ENCODE measurements at regions not wholly inside any gene's neighbourhood (a gene's known extent, or its start where the extent isn't known, plus 50 kb on each side); places are given as distances from the start of the nearest gene placed in this dataset.

- Histone ChIP-seq H3K56ac (replicated peaks; ENCODE audit: insufficient read length, low read depth, low read length) (no peak overlapping the region), H3K27ac (ENCODE audit: low read depth, low read length) (no peak overlapping the region), H3K14ac (ENCODE audit: insufficient read length) (no peak overlapping the region), H4K20me1 (replicated peaks in 1 of 2; ENCODE audit: control insufficient read depth in 1 of 2, insufficient read depth in 2 of 2, low read length in 2 of 2) (no peaks in the 10 kb centered on the region), H4K91ac (replicated peaks; ENCODE audit: insufficient read length, low read length) (no peak overlapping the region), H4K5ac (ENCODE audit: insufficient read length, low read depth, low read length) (no peak overlapping the region), H3K79me1 (ENCODE audit: low read depth, low read length) (no peaks in the 10 kb centered on the region), H3K23ac (ENCODE audit: insufficient read length) (no peak overlapping the region), H2BK12ac (ENCODE audit: low read depth, low read length) (no peak overlapping the region), H3K4ac (replicated peaks; ENCODE audit: insufficient read length, low read depth, low read length) (no peak overlapping the region), H3K4me1 (replicated peaks in 1 of 4; ENCODE audit: control insufficient read depth in 3 of 4, insufficient read depth in 4 of 4, low read length in 3 of 4) (no peaks in the 10 kb centered on the region), H3K18ac (ENCODE audit: extremely low read depth, low read length) (no peak overlapping the region), H3K23me2 (ENCODE audit: low read depth, low read length) (no peaks in the 10 kb centered on the region), H3K9me3 (ENCODE audit: insufficient read depth in 2 of 2, low read depth in 1 of 2, low read length in 1 of 2) (no peaks in the 10 kb centered on the region), H3K79me2 (ENCODE audit: control insufficient read depth in 1 of 2, insufficient read depth in 2 of 2, low read length in 2 of 2) (no peaks in the 10 kb centered on the region), H2BK120ac (replicated peaks; ENCODE audit: low read depth, low read length) (no peak overlapping the region), H2BK15ac (ENCODE audit: low read length) (no peak overlapping the region), H3K36me3 (ENCODE audit: control insufficient read depth in 2 of 4, insufficient read depth in 4 of 4, low read length in 3 of 4) (no peaks in the 10 kb centered on the region), H2BK5ac (ENCODE audit: low read depth, low read length) (no peak overlapping the region), H3K27me3 (replicated peaks in 1 of 4; ENCODE audit: control insufficient read depth in 3 of 4, extremely low read depth in 1 of 4, insufficient read depth in 3 of 4, low read length in 3 of 4) (no peaks in the 10 kb centered on the region), H3K4me2 (ENCODE audit: insufficient read depth in 1 of 2, low read depth in 2 of 2, low read length in 2 of 2) (no peak overlapping the region), H3K4me3 (ENCODE audit: extremely low read depth in 1 of 4, insufficient read depth in 2 of 4, low read depth in 3 of 4, low read length in 4 of 4) (no peak overlapping the region), H2AK5ac (ENCODE audit: low read depth, low read length) (no peak overlapping the region), H2BK20ac (ENCODE audit: low read length) (no peak overlapping the region), H4K8ac (ENCODE audit: extremely low read depth, insufficient read depth, low read length) (no peak overlapping the region), H3K9ac (replicated peaks in 1 of 4; ENCODE audit: extremely low read depth in 1 of 4, low read depth in 3 of 4, low read length in 3 of 4) (no peak overlapping the region), H2AFZ (ENCODE audit: low read length) (no peak overlapping the region)
- CTCF ChIA-PET (ENCODE audit: partially characterized antibody): interaction anchor here (0.9 to 1.8 kb wide), 3 partner anchors 15 to 358 kb away, joined by 3 to 5 read pairs (median 3); no protein-coding TSS in a partner anchor
- TF ChIP-seq ZNF274 (IDR thresholded peaks at IDR 0.05; ENCODE audit: borderline replicate concordance, extremely low read depth, low read length) (no peak), SUZ12 (IDR thresholded peaks at IDR 0.05; ENCODE audit: low read length) (no peak), JUND (IDR thresholded peaks at IDR 0.05; ENCODE audit: low read length) (no peak), JUN (IDR thresholded peaks at IDR 0.05; ENCODE audit: low read depth, low read length) (no peak), CREB1 (IDR thresholded peaks at IDR 0.05) (no peak)
- TF ChIP-seq, protein P1, sequence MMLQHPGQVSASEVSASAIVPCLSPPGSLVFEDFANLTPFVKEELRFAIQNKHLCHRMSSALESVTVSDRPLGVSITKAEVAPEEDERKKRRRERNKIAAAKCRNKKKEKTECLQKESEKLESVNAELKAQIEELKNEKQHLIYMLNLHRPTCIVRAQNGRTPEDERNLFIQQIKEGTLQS (IDR thresholded peaks at IDR 0.05; ENCODE audit: insufficient read depth, low read depth, low read length): no peak
- TF ChIP-seq, protein P2, sequence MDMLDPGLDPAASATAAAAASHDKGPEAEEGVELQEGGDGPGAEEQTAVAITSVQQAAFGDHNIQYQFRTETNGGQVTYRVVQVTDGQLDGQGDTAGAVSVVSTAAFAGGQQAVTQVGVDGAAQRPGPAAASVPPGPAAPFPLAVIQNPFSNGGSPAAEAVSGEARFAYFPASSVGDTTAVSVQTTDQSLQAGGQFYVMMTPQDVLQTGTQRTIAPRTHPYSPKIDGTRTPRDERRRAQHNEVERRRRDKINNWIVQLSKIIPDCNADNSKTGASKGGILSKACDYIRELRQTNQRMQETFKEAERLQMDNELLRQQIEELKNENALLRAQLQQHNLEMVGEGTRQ (IDR thresholded peaks at IDR 0.05; ENCODE audit: low read length): no peak
- DNase-seq (ENCODE audit: low read depth in 1 of 2, low spot score in 2 of 2) (no peak), FAIRE-seq (no peak)
- POLR2A ChIA-PET (ENCODE audit: partially characterized antibody): no interaction called here
- 92% methylated on average over 1 of the region's 1 CpG; no CpG with 5 or more reads in 1 of the 2 experiments for WGBS, 2 experiments (ENCODE audit: extremely low coverage in 1 of 2, insufficient coverage in 1 of 2, insufficient read length in 1 of 2, insufficient replicate concordance in 2 of 2, low coverage in 1 of 2, low lambda C conversion rate in 2 of 2, missing lambda C conversion rate in 1 of 2)
These were observed 645.5 kb upstream of the FAM241A start for GRCh38 chr4:111499706-111500105.
